Eye (tissue), 1 donor: ENCODE measurements at regions not wholly inside any gene's neighbourhood (a gene's known extent, or its start where the extent isn't known, plus 50 kb on each side); places are given as distances from the start of the nearest gene placed in this dataset.

ENCODE experiments used
- DNase-seq: peaks from one replicate; pipeline ENCODE4 v3.0.0-alpha.2; 2015

GRCh38 chr4:65976287-65976686 lies 306.0 kb upstream of the EPHA5 start:
- DNase-seq, result no peak

- no peak for DNase-seq
Measured at GRCh38 chr4:65973186-65973585, 302.9 kb upstream of the EPHA5 start.

GRCh38 chr4:65971686-65972085 lies 301.4 kb upstream of the EPHA5 start:
- no peak for DNase-seq

- DNase-seq, result peak; percentile 15
Measured at GRCh38 chr4:65968831-65969558, 298.7 kb upstream of the EPHA5 start.

- no peak for DNase-seq
Measured at GRCh38 chr4:65960751-65961150, 290.5 kb upstream of the EPHA5 start.

GRCh38 chr4:65954416-65954815 lies 284.1 kb upstream of the EPHA5 start:
- DNase-seq, result no peak

GRCh38 chr4:65951177-65951576 lies 280.9 kb upstream of the EPHA5 start:
- no peak for DNase-seq

- peak; percentile 43 for DNase-seq
Measured at GRCh38 chr4:65943076-65943475, 272.8 kb upstream of the EPHA5 start.

- DNase-seq, result peak; percentile 11
Measured at GRCh38 chr4:65924843-65925242, 254.6 kb upstream of the EPHA5 start.

GRCh38 chr4:65923616-65924015 lies 253.3 kb upstream of the EPHA5 start:
- no peak for DNase-seq

- no peak for DNase-seq
Measured at GRCh38 chr4:65921180-65921579, 250.9 kb upstream of the EPHA5 start.

GRCh38 chr4:65918872-65919271 lies 248.6 kb upstream of the EPHA5 start:
- no peak for DNase-seq

- DNase-seq, result no peak
Measured at GRCh38 chr4:65918212-65918611, 247.9 kb upstream of the EPHA5 start.

- no peak for DNase-seq
Measured at GRCh38 chr4:65917486-65917885, 247.2 kb upstream of the EPHA5 start.

- no peak for DNase-seq
Measured at GRCh38 chr4:65911720-65912119, 241.4 kb upstream of the EPHA5 start.

GRCh38 chr4:65893957-65894755 lies 223.9 kb upstream of the EPHA5 start:
- DNase-seq, result no peak

- DNase-seq, result no peak
Measured at GRCh38 chr4:65893271-65893670, 223.0 kb upstream of the EPHA5 start.

GRCh38 chr4:65880594-65880993 lies 210.3 kb upstream of the EPHA5 start:
- no peak for DNase-seq

GRCh38 chr4:65868096-65868824 lies 198.0 kb upstream of the EPHA5 start:
- no peak for DNase-seq

GRCh38 chr4:65865489-65865888 lies 195.2 kb upstream of the EPHA5 start:
- no peak for DNase-seq

- no peak for DNase-seq
Measured at GRCh38 chr4:65861993-65862392, 191.7 kb upstream of the EPHA5 start.

GRCh38 chr4:65845199-65845773 lies 175.0 kb upstream of the EPHA5 start:
- no peak for DNase-seq
